Stimulated activated naive CD8-positive, alpha-beta T cell treated with anti-CD3 and anti-CD28 coated beads, Interleukin-15, Interleukin-2, amounts not matched to agents 100 U/mL and 50 U/mL, for 24 hours (primary cell): ENCODE measurements at regions not wholly inside any gene's neighbourhood (a gene's known extent, or its start where the extent isn't known, plus 50 kb on each side); places are given as distances from the start of the nearest gene placed in this dataset.
"Not testable (repeated sequence)": the region's sequence is repeated elsewhere in the genome, so short reads cannot be mapped to it uniquely, and the experiment has no call there.

Experiments
- ATAC-seq: fragments of 150-1000 bp; cut with Tn5 transposase; one replicate; pipeline ENCODE4 v1.10.0; 2021
- DNase-seq: peaks from one replicate; pipeline ENCODE4 v3.0.0; 2021

DNA sequence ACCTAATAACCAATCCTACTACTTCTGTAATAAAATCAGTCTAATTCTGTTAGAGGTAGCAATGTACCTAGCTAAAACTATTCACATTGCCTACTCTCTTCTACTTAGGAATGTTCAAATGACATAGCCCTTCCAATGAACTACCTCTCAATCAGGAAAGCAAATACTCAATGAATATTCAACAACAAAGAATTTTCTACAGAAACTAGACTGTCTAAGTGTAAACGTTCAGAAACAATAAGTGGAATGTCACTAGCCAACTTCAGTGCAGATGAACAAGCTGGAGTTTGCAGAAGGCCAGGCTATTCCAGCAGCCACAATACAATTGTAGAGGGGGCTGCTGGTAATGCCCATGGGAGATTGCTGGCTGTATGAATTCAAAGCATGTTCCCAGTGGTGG, 743.2 kb upstream of the CDH10 start:
- ATAC-seq (no peak), DNase-seq (no peak)

DNA sequence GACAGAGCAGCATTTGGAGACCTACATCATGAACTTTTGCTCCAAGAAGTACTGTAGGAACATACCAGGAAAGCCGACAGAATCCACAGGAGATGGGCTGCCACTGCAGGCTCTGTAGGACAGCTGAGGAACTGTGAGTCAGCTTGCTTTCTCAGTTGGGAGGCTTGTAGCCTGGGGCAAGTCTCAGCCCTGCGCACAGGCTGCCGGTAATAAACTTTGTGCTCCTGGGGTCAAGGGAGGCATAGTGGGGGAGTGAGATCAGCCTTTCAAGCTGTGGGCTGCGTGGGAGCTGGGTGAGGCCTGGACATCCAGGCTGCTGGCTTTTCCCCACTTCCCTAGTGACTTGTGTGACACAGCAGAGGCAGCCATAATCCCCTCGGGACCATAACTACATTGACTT, 718.0 kb upstream of the CDH10 start:
- ATAC-seq = no peak

GRCh38 chr5:25358919-25359318, 714.1 kb upstream of the CDH10 start:
- DNase-seq = no peak
- no peak for ATAC-seq

More for the DNA sequence above, 718.0 kb upstream of the CDH10 start:
- DNase-seq = no peak

- ATAC-seq = no peak
These were observed 712.8 kb upstream of the CDH10 start for GRCh38 chr5:25357605-25358004.

DNA sequence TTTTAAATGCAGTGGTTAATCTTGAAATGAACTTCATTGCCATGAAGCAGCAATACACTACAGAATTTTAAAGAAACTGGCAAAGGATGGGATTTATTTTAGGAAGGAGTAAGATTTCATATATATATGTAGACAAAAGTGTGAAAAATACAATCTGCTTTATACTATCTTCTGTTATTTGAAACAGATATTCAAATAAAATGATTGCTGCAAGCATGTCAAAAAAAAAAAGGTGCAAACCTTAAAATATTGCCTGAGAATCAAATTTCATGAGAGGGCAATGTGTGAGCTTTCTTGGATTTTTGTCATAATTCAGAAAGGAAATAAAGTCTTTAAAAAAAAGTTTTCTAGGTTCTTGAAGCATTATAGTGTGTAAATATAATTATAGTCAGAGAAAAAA, 705.0 kb upstream of the CDH10 start:
- ATAC-seq (no peak), DNase-seq (no peak)

More at GRCh38 chr5:25357605-25358004, 712.8 kb upstream of the CDH10 start:
- DNase-seq = no peak

DNA sequence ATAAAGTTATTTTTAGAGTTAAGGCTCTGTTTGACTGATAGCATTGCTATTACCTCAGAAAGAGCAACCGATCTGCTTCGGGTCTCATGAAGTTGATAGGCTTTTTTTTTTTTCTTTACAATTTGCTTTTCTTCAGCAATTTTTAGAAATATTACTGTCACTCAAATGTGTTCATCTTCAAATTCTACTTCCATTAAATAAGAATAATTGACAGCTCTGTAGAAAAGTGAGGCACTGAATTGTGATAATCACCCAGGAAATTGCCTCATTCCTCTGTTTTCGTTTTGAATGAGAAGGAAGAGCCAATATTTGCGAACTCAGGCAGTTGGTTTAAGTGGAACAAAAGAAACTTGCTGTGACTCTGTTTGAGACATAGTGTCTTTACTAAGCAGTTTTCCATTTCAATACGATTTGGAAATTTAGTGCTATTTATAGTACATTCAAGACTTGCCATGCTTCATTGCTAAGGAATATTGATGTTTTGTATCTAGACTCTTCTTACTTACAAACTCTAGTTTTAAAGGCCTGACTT, 700.5 kb upstream of the CDH10 start:
- ATAC-seq = no peak
- DNase-seq = no peak

- DNase-seq = no peak
- ATAC-seq = no peak
These were observed 694.8 kb upstream of the CDH10 start for GRCh38 chr5:25339541-25339940.

GRCh38 chr5:25334350-25334749, 689.6 kb upstream of the CDH10 start:
- ATAC-seq = no peak

GRCh38 chr5:25330721-25331120, 685.9 kb upstream of the CDH10 start:
- no peak for ATAC-seq
- no peak for DNase-seq

More at GRCh38 chr5:25334350-25334749, 689.6 kb upstream of the CDH10 start:
- DNase-seq = no peak

DNA sequence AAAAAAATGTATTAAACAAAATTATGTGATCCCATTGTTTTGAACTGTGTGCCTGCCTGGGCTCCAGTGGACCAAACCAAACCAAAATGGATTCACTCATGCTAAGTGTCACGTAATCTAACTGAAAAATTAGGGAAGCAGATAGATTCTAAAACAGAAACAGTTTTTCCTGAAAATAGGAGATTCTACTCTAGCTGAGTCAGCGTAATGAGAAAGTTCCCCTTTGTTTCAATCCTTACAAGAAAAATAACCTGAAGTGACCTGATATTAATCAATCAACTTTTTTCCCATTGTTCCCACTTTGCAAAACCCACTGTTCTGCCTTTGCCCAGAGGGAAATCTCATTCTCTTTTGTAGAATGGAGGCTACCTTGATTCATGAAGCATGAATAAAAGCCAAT, 682.4 kb upstream of the CDH10 start:
- DNase-seq (no peak), ATAC-seq (no peak)

DNA sequence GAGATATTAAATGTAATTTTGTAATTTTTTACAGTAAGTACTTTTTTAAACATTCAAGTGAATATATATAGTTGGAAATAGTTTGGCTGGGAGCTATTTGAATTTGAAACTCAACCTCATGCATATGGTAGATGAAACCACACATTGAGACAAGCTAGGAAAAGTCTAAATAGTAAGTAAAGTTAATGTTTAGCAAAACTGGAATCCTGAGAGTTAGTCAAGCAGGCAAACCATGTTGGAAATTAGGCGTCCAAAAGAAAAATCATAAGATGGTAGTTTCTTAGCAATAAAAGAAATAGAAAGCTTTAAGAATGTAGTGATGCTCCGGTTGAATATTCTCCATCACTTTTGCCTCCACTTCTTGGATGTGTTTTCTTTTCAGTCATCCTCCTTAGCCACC, 657.1 kb upstream of the CDH10 start:
- ATAC-seq (no peak), DNase-seq (no peak)

DNA sequence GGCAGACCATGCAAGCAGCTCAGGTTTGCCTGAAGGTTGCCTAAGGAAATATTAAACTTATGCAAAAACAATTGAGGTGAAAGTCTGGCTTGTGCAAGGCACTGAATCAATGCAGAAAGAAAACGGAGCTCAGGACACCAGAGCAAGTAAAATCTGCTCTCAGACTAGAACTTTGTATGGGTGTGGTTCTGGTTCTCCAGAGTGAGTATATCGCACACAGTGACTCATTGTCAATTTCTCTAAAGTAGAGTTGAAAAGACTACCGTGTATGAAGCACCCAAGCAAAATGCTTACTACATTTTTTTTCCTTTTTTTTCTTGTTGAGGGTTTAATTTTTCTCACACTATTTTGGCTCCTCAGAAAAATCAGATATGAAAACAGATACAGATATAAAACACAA, 650.3 kb upstream of the CDH10 start:
- DNase-seq (no peak), ATAC-seq (no peak)

DNA sequence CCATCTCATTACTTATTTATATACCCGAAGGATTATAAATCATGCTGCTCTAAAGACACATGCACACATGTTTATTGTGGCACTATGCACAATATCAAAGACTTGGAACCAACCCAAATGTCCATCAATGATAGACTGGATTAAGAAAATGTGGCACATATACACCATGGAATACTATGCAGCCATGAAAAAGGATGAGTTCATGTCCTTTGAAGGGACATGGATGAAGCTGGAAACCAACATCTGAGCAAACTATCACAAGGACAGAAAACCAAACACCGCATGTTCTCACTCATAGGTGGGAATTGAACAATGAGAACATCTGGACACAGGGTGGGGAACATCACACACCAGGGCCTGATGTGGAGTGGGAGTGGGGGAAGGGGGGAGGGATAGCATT, 645.0 kb upstream of the CDH10 start:
- ATAC-seq, DNase-seq: not testable (repeated sequence)

DNA sequence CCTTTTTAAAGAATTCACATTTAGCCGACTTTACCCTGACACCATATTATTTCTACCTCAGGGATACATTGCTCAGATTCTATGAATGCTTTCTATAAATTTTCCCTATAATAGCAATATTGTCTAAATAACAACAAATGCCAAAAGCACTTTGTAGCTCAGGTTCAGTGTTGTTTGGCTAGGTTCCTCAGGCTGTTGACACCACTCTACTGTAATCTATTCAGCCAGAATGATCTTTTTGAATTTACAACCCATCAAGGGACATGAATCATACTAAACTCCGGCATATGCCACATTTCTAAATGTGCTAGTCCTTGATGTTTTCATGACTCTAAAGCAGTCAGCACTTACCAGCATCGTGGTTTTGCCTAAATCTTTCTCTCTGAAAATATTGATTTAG, 641.5 kb upstream of the CDH10 start:
- no peak for ATAC-seq
- DNase-seq = no peak

GRCh38 chr5:25285136-25285535, 640.4 kb upstream of the CDH10 start:
- no peak for DNase-seq
- ATAC-seq = no peak

DNA sequence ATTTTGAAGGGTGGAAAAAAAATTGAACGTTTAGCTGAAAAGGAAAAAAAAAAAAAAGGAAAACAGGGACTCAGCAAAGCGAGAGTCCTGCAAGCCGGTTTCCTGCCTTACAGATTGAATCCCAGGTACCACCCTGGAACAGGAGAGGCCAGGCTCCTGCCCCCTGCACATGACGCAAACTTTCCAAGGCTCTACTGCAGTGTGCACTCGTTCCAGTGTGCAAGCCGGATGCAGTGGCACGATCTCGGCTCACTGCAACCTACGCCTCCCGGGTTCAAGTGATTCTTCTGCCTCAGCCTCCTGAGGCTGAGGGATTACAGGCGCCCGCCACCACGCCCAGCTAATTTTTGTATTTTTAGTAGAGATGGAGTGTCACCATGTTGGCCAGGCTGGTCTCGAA, 618.7 kb upstream of the CDH10 start:
- not testable (repeated sequence) for ATAC-seq, DNase-seq

DNA sequence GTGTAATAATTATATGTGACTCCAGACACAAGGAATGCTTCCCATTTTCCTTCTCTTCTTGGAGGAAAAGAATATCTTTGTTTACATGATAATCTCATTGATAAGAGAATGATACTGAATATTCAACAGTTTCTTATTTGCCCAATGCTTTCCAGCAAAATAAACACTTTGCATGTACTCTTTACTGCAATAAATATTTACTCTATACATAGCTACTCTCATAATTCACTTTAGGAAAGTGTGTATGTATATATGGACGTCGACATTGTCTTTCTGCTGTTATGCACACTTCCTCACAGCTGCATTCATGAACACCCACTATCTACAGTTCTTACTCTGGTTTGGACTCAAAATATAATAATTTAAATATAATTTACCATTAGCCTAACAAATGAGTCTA, 617.4 kb upstream of the CDH10 start:
- DNase-seq = no peak
- no peak for ATAC-seq

GRCh38 chr5:25255128-25255527, 610.4 kb upstream of the CDH10 start:
- DNase-seq (no peak), ATAC-seq (no peak)

DNA sequence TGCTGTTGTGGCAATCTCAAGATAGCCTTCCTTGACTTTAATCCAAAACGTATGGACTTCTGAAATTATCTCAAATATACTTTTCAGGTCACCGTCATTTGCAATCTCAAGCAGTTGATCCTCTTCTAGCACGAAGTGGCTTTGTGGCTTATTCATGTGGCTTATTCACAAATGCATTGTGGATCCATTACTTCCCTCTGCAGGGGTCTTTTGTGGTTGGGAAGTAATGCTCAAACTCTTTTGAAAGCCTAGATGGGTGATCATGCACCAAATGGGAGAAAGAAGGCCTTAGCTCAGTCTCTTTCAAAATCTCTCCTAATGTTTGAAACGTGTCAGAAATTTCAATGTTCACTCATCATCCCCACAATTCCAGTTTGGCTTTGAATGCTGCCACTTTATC, 597.2 kb upstream of the CDH10 start:
- ATAC-seq = no peak
- no peak for DNase-seq

DNA sequence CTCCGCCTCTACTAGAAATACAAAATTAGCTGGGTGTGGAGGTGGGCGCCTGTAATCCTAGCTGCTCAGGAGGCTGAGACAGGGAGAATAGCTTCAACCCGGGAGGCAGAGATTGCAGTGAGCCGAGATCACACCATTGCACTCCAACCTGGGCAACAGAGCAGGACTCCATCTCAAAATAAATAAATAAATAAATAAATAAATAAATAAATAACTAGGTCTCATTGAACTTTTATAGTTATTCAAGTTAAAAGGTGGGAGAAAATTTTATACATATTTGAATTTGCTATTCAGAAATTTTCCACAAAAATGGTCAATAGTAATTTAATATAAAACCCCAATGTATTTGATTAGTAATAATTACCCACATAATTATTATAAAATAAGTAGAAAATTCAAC, 593.9 kb upstream of the CDH10 start:
- ATAC-seq, DNase-seq: not testable (repeated sequence)

DNA sequence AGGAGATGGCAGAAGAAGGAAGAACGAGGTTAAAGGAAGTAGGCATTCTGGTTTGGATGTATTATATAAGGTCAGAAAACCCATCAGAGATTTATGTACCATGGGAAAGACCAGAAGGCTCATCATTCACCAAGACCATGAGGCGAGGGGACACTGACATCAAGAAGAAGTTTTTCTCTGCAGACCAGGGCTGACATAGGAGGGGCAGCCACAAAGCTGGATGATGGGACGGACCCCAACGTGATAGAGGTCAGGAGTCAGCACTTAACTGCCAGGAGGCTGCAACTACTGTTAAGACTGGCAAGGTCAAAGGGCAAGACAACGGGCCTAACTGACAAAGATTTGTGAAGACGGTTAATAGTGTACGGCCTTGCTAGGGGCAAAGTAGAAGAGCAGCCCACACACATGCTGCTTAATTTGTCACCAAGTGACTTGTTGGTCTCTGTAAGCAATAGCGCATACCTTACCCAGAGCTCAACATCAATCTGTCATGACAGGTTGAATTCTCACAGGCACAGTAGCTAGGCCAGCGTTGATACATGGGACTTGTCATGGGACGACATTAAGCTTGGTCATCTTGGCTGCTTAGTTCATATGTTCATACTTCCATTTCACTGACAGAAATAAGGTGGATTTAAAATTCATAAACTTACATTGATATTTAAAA, 579.7 kb upstream of the CDH10 start:
- DNase-seq = no peak
- no peak for ATAC-seq

DNA sequence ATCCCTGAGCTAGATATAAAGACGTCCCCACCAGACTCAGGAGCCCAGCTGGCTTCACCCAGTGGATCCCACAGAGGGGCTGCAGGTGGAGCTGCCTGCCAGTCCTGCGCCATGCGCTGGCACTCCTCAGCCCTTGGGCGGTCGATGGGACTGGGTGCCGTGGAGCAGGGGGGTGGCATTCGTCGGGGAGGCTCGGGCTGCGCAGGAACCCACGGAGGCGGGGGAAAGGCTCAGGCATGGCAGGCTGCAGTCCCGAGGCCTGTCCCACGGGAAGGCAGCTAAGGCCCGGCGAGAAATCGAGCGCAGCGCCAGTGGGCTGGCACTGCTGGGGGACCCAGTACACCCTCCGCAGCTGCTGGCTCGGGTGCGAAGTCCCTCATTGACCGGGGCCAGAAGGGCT, 555.1 kb upstream of the CDH10 start:
- ATAC-seq = not testable (repeated sequence)

DNA sequence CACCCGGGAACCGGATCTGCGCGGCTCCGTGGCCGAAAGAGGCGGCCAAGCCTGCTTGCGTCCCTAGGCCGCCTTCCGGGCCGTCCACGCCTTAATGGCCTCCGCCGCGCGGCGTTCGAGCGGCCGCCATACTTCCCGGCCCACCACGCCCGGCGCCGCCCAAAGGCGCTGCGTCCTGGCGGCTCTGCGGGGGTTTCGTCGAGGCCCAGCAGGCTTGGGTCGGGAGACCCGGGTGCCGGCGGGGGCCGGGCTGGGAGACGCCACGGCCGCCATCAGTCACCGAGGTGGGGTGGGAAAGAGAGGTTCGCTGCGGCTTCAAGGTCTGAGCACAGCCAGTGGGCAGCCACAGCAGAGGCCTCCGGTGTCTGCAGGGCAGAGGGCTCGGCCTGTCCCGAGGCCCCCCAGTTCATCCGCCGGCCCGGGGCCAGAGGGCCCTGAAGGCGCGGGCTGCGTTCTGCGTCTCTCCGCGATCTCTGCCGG, 545.8 kb upstream of the CDH10 start:
- ATAC-seq (no peak), DNase-seq (no peak)

More for the DNA sequence above, 555.1 kb upstream of the CDH10 start:
- DNase-seq = not testable (repeated sequence)

- DNase-seq = no peak
- no peak for ATAC-seq
These were observed 536.5 kb upstream of the CDH10 start for GRCh38 chr5:25181249-25181648.
